ENCODE measurements at regions not wholly inside any gene's neighbourhood (a gene's known extent, or its start where the extent isn't known, plus 50 kb on each side); places are given as distances from the start of the nearest gene placed in this dataset.

- DNase-seq, result no peak
Observed at GRCh38 chr6:10028222-10028621, 386.7 kb downstream of the TFAP2A start.

GRCh38 chr6:10019851-10020250 lies 395.0 kb downstream of the TFAP2A start:
- DNase-seq, result no peak

- DNase-seq, result no peak
Observed at GRCh38 chr6:10014557-10014956, 400.3 kb downstream of the TFAP2A start.

- no peak for DNase-seq
Observed at GRCh38 chr6:10000551-10000950, 414.3 kb downstream of the TFAP2A start.

- no peak for DNase-seq
Observed at GRCh38 chr6:9999796-10000195, 415.1 kb downstream of the TFAP2A start.

- no peak for DNase-seq
Observed at GRCh38 chr6:9986273-9986672, 428.6 kb downstream of the TFAP2A start.

- no peak for DNase-seq
Observed at GRCh38 chr6:9985481-9985880, 429.4 kb downstream of the TFAP2A start.

- DNase-seq, result no peak
Observed at GRCh38 chr6:9984607-9985006, 430.3 kb downstream of the TFAP2A start.

GRCh38 chr6:9983168-9983567 lies 431.7 kb downstream of the TFAP2A start:
- no peak for DNase-seq

- DNase-seq, result no peak
Observed at GRCh38 chr6:9982215-9982614, 432.7 kb downstream of the TFAP2A start.

- no peak for DNase-seq
Observed at GRCh38 chr6:9979996-9980395, 434.9 kb downstream of the TFAP2A start.

GRCh38 chr6:9978480-9978879 lies 436.4 kb downstream of the TFAP2A start:
- no peak for DNase-seq

GRCh38 chr6:9977411-9977810 lies 437.5 kb downstream of the TFAP2A start:
- no peak for DNase-seq

- DNase-seq, result no peak
Observed at GRCh38 chr6:9961646-9962045, 453.2 kb downstream of the TFAP2A start.

- DNase-seq, result no peak
Observed at GRCh38 chr6:9957215-9957759, 457.6 kb downstream of the TFAP2A start.

GRCh38 chr6:9948678-9949077 lies 466.2 kb downstream of the TFAP2A start:
- no peak for DNase-seq

- no peak for DNase-seq
Observed at GRCh38 chr6:9943986-9944385, 470.9 kb downstream of the TFAP2A start.

- DNase-seq, result no peak
Observed at GRCh38 chr6:9943026-9943425, 471.8 kb downstream of the TFAP2A start.

- DNase-seq, result no peak
Observed at GRCh38 chr6:9942131-9942530, 472.7 kb downstream of the TFAP2A start.

GRCh38 chr6:9938801-9939200 lies 476.1 kb downstream of the TFAP2A start:
- no peak for DNase-seq

GRCh38 chr6:9937031-9937763 lies 477.7 kb downstream of the TFAP2A start:
- DNase-seq, result no peak

- no peak for DNase-seq
Observed at GRCh38 chr6:9936551-9936950, 478.3 kb downstream of the TFAP2A start.

- DNase-seq, result no peak
Observed at GRCh38 chr6:9933677-9934076, 481.2 kb downstream of the TFAP2A start.

GRCh38 chr6:9927275-9927674 lies 487.6 kb downstream of the TFAP2A start:
- no peak for DNase-seq

GRCh38 chr6:9924971-9925370 lies 489.9 kb downstream of the TFAP2A start:
- DNase-seq, result no peak

Measured in CD4-positive, alpha-beta T cell treated with Interleukin-1 beta for 1 hour (primary cell).